ENCODE measurements at regions not wholly inside any gene's neighbourhood (a gene's known extent, or its start where the extent isn't known, plus 50 kb on each side); places are given as distances from the start of the nearest gene placed in this dataset.
A peak's percentile ranks its signal among the peaks of the same experiment; 100 is the strongest.
"Not testable (repeated sequence)": the region's sequence is repeated elsewhere in the genome, so short reads cannot be mapped to it uniquely, and the experiment has no call there.

DNA sequence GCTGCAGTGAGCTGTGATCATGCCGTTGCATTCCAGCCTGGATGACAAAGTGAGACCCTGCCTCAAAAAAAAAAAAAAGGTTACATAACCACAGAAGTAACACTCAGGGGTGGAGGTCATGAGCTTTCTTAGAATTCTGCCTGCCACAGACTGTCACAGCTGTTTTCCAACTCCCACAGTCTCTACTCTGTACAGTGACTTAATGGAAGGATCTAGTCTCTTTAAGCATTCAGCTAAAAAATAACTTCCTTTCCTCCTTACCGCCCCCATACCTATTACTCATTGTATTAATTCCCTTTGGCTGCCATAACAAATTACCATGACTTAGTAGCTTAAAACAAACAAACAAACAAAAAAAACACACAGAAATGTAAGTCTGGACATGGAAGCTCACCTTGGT is 99.6 kb upstream of the UBE2E1 start:
- DNase-seq (ENCODE audit: low spot score): no peak

- DNase-seq (ENCODE audit: low spot score): no peak
Measured at GRCh38 chr3:23709987-23710386, 95.8 kb upstream of the UBE2E1 start.

DNA sequence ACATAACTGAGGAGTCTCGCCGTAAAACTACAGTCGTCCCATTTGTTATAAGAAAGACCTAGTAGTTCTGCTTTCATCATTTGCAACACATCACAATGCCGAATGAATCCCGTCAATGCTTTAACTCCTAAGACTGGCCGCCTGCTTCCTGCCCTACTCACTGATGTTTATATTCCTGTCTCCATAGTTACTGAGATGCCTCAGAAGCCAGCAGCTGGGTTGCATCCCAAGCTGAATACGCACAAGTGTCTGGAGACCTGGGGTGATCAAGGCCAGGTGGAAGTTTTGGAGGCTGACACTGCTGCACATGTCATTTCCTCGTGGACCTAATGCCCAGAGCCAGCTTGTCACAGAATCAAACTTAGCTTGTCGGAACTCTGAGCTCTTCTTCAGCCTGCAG is 95.2 kb upstream of the UBE2E1 start:
- DNase-seq (ENCODE audit: low spot score): no peak

DNA sequence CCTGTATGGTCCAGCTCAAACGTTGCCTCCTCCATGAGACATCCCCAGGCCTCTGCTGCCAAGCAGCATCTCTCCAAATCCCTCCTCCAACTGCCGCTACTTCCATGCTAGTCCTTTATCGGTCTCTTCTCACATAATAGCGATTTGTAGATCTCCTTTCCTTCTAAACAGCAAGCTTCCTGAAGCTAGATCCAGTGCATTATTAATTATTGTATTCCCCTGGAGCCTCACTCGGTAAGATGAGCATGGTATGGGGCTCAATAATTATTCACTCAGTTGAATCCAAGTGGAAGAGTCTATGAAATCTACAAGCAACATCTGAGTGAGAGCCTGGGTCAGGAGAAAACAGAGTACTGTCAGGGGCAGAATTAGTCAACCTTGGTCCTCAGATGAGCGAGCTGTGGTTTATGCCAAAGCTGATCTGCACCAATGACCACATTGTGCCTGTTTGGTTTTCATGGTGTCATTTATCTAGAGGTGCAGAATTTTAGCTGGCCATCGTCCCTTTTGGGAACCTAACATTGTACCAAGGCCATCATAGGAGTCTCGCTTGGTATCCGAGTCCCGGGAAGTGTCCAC is 93.8 kb upstream of the UBE2E1 start:
- DNase-seq (ENCODE audit: low spot score): no peak

DNA sequence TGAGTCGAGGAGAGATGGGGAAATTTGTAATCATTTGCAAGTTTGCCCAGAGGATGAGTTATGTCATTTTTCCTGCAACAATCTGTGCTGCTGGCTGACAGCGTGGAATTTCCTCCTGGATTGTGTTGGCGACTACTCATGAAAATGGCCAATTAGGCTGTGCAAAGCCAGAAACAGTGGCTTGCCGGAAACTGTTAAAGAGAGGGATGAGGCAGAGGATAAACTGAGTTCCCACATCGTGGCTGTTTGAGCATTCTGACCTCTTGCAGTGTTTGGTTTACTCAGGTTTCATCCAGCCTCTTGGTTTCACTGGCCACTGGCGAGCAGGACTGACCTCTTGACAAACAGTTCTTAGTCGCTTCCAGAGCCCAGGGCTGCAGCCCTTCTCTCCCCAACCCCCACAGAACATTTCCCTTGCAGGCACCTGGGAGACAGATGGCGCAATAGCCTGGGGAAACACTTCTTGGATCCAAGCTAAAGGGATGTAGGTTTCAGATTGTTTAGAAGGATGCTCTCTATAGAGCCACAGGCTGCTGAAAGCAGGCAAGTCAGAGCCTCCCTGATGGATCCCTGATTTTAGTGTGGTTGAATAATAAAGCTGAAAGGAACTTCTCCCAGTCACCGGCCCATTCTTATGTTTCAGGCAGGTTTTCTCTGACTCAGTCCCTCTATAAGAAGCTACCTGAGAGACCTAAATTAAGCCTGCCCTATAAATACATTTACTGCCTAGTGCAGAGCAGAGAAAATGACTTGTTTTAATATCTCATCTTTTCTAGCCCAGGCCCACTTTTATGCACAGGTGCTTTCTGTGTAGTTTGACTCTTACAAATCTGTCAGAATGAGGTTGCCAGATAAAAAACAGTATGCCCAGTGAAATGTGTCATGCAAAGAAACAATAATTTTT is 92.8 kb upstream of the UBE2E1 start:
- no peak for DNase-seq (ENCODE audit: low spot score)

DNA sequence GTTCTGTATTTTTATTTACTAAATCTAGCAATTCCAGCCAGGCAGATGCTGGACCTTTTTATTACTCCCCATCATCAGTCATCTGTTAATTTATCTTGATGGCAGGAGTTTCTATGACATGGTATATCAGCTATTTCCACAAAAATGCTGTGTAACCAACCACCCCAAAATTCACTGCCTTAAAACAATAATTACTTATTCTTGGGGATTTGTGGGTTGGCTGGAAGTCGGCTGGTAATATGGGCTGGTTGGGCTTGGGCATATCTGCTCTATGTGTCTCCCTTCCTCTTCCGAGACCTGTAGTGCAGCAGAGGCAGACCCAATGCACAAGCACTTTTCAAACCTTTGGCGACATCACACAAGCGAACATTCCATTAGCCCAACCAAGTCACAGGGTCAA is 92.1 kb upstream of the UBE2E1 start:
- DNase-seq (ENCODE audit: low spot score): no peak

DNA sequence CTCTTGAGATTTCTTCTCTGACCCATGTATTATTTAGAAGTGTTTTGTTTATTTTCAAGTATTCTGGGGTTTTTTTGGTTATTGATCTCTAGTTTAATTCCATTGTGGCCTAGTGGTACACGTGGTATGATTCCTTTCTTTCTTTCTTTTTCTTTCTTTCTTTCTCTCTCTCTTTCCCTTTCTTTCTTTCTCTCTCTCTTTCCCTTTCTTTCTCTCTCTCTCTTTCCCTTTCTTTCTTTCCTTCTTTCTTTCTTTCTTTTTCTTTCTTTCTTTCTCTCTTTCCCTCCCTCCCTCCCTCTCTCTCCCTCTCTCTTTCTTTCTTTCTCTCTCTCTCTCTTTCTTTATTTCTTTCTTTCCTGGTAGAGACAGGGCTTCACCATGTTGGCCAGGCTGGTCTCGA is 85.7 kb upstream of the UBE2E1 start:
- no peak for DNase-seq (ENCODE audit: low spot score)

GRCh38 chr3:23720885-23721284 is 84.9 kb upstream of the UBE2E1 start:
- no peak for DNase-seq (ENCODE audit: low spot score)

- DNase-seq (ENCODE audit: low spot score): no peak
Measured at GRCh38 chr3:23723141-23723540, 82.6 kb upstream of the UBE2E1 start.

DNA sequence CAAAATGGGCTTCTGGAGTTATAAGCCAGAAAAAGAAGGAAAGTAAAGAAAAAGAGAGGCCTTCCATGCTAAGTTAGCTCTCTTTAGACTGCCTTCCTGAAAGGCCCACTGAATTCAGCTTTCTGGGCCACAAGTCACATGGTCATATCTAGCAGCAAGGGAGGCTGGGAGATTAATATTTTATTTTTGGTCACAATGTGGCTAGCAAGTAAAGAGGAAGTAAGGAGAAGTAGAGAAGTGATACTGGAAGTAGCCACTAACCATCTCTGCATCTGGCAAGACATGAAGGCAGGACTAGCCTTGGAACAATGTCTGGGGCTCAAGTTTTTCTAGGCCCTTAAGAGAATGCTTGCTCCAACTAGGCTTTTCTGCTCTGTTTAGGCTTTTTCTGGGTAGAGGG is 81.8 kb upstream of the UBE2E1 start:
- peak; percentile 66 for DNase-seq (ENCODE audit: low spot score)

DNA sequence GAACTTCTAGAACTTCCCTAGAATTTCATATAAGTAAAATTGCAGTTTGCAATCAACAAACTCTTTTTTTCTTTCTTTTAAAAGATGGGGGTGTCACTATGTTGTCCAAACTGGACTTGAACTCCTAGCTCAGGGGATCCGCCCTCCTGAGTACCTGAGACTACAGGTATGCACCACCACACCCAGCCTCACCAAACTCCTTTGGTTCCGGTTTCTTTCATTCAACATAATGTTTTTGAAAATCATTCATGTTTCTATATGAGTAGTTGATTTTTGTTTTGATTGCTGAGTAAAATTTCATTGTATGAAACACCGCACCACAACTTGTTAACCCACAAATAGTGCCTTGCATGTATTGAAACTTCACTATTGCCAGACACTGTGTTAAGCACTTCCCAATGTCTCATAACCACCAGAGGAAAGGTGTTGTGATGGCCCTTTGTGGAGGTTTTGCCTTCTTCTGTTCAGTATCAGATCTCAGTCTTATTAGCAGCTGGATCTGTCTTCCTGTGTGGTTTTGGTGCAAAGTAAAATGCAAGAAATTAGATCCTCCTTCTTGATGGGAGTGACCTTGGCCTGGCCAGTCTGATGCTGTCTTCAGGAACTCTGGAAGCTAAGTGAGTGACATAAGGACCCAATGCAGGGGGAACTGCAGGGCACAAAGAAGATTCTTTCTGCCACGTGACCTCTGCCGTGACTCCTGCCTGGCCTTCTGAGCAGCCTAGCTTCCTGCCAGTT is 78.8 kb upstream of the UBE2E1 start:
- no peak for DNase-seq (ENCODE audit: low spot score)

- DNase-seq (ENCODE audit: low spot score): no peak
Measured at GRCh38 chr3:23728601-23729117, 77.1 kb upstream of the UBE2E1 start.

GRCh38 chr3:23729362-23729761 is 76.4 kb upstream of the UBE2E1 start:
- not testable (repeated sequence) for DNase-seq (ENCODE audit: low spot score)

GRCh38 chr3:23734481-23734880 is 71.3 kb upstream of the UBE2E1 start:
- no peak for DNase-seq (ENCODE audit: low spot score)

GRCh38 chr3:23735062-23735461 is 70.7 kb upstream of the UBE2E1 start:
- no peak for DNase-seq (ENCODE audit: low spot score)

- DNase-seq (ENCODE audit: low spot score): no peak
Measured at GRCh38 chr3:23735535-23736326, 70.0 kb upstream of the UBE2E1 start.

DNA sequence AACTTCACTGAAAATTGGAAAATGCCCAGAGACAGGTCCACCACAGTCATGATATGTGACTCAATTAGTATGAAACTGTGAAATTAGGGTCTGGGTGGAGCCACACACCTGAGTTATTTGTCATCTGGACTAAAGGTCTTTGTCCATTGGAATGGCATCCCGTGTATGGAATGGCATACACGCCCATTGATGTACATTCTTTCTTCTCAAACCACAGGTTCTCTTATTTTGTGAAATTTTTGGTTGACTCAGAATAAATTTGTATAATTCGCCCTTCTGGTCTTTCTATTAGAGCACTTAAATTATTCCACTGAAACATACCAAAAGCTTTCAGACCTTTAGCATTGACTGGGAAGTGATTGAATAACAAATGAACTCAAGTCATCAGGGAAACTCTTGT is 66.8 kb upstream of the UBE2E1 start:
- no peak for DNase-seq (ENCODE audit: low spot score)

- DNase-seq (ENCODE audit: low spot score): no peak
Measured at GRCh38 chr3:23739536-23739935, 66.2 kb upstream of the UBE2E1 start.

GRCh38 chr3:23740517-23740965 is 65.2 kb upstream of the UBE2E1 start:
- DNase-seq (ENCODE audit: low spot score): no peak

GRCh38 chr3:23741036-23741706 is 64.6 kb upstream of the UBE2E1 start:
- no peak for DNase-seq (ENCODE audit: low spot score)

GRCh38 chr3:23743141-23743784 is 62.5 kb upstream of the UBE2E1 start:
- DNase-seq (ENCODE audit: low spot score): no peak

All from NAMALWA (cell line).